PC-9 (cell line): ENCODE measurements at regions not wholly inside any gene's neighbourhood (a gene's known extent, or its start where the extent isn't known, plus 50 kb on each side); places are given as distances from the start of the nearest gene placed in this dataset.

Experiments
- BruUV-seq: library from RNA; stranded (reverse); fragments of 400-500 nt; replicated peaks from 2 replicates; lab custom pipeline; 2021; lab: Mats Ljungman, UMichigan
- CTCF ChIA-PET: fragments of 300-600 bp; sonication (Branson Sonifier 250); formaldehyde crosslinking; loops from one replicate; lab custom pipeline; 2022; ENCODE audit warnings: antibody characterized with exemption; lab: Charles Lee
- POLR2A ChIA-PET: fragments of 300-600 bp; sonication (Branson Sonifier 250); formaldehyde crosslinking; loops from one replicate; lab custom pipeline; 2022; ENCODE audit warnings: antibody characterized with exemption; ENCODE audit not compliant: unreplicated experiment; lab: Charles Lee
- DNase-seq, 2 experiments: peaks; one replicate each; pipeline versions ENCODE4 v3.0.0 to v3.0.0-alpha.2; 2015 to 2022; ENCODE audit warnings: mixed read lengths in 1 of 2
- H2AFZ ChIP-seq: fragments of 200-600 bp; sonication (generic); 2 replicates; pipeline ENCODE4 v1.8.1; 2017; ENCODE audit warnings: antibody characterized with exemption
- H3F3A ChIP-seq: fragments of 200-600 bp; sonication (generic); 2 replicates; pipeline ENCODE4 v1.8.1; 2017; ENCODE audit warnings: antibody characterized with exemption, mild to moderate bottlenecking, low read depth; ENCODE audit not compliant: insufficient read depth
- H3K27ac ChIP-seq: fragments of 200-600 bp; sonication (generic); 2 replicates; pipeline ENCODE4 v1.6.1; 2016; ENCODE audit warnings: mixed run types
- H3K27me3 ChIP-seq: fragments of 200-600 bp; sonication (generic); 2 replicates; pipeline ENCODE4 v1.6.1; 2016; ENCODE audit warnings: low read depth, mixed run types; ENCODE audit not compliant: insufficient read depth
- H3K36me3 ChIP-seq: fragments of 200-600 bp; sonication (generic); 2 replicates; pipeline ENCODE4 v1.6.1; 2016; ENCODE audit warnings: low read depth, mixed run types
- H3K4me1 ChIP-seq: fragments of 200-600 bp; sonication (generic); replicated peaks from 2 replicates; pipeline ENCODE4 v1.6.1; 2016; ENCODE audit warnings: mixed run types; ENCODE audit not compliant: insufficient read depth
- H3K4me2 ChIP-seq: fragments of 200-600 bp; sonication (generic); 2 replicates; pipeline ENCODE4 v1.6.1; 2017; ENCODE audit warnings: mixed run types
- H3K4me3 ChIP-seq: fragments of 200-600 bp; sonication (generic); 2 replicates; pipeline ENCODE4 v1.6.1; 2016; ENCODE audit warnings: mixed run types
- H3K79me2 ChIP-seq: fragments of 200-600 bp; sonication (generic); 2 replicates; pipeline ENCODE4 v1.6.1; 2017; ENCODE audit warnings: low read depth, mixed run types
- H3K9me2 ChIP-seq: fragments of 200-600 bp; sonication (generic); 2 replicates; pipeline ENCODE4 v1.8.1; 2017; ENCODE audit warnings: mild to moderate bottlenecking; ENCODE audit not compliant: insufficient read depth
- H3K9me3 ChIP-seq: fragments of 200-600 bp; sonication (generic); 2 replicates; pipeline ENCODE4 v1.8.1; 2016; ENCODE audit warnings: low read depth; ENCODE audit not compliant: insufficient read depth
- H4K20me1 ChIP-seq: fragments of 200-600 bp; sonication (generic); 2 replicates; pipeline ENCODE4 v1.8.1; 2017; ENCODE audit not compliant: insufficient read depth
- CTCF ChIP-seq: fragments of 200-600 bp; sonication (generic); conservative IDR thresholded peaks from 2 replicates; pipeline ENCODE4 v1.6.1; 2017; ENCODE audit warnings: mixed run types, antibody characterized with exemption, mild to moderate bottlenecking, moderate library complexity
- EZH2 ChIP-seq: fragments of 200-600 bp; sonication (generic); IDR thresholded peaks from 2 replicates; pipeline ENCODE4 v1.8.0; 2017; ENCODE audit warnings: antibody characterized with exemption, low read depth
- intact Hi-C: fragments of 100-400 bp; cut with micrococcal nuclease; formaldehyde crosslinking; loops from one replicate; pipeline ENCODE4 v1.10.0; 2022; ENCODE audit not compliant: unreplicated experiment

- Histone ChIP-seq H2AFZ (no peak overlapping the region), H4K20me1 (no peaks in the 10 kb centered on the region), H3K4me2 (no peak overlapping the region), H3F3A (no peaks in the 10 kb centered on the region), H3K27me3 (peaks cover 35% of the 10 kb centered on the region), H3K36me3 (no peaks in the 10 kb centered on the region), H3K79me2 (no peaks in the 10 kb centered on the region), H3K27ac (no peak overlapping the region), H3K9me2 (no peaks in the 10 kb centered on the region), H3K9me3 (no peaks in the 10 kb centered on the region), H3K4me1 (no peaks in the 10 kb centered on the region), H3K4me3 (no peak overlapping the region)
- TF ChIP-seq EZH2 (no peak), CTCF (no peak)
- no peak for DNase-seq
- CTCF ChIA-PET, result no interaction called here
- no TSS peak for BruUV-seq
- intact Hi-C loops, result no loop called here
- POLR2A ChIA-PET, result no interaction called here
Measured at GRCh38 chr11:112722876-112723275, 238.3 kb upstream of the NCAM1 start.

GRCh38 chr11:112723676-112724495, 237.3 kb upstream of the NCAM1 start:
- no peak overlapping the region for H3K27ac ChIP-seq
- no peaks in the 10 kb centered on the region for H4K20me1 ChIP-seq
- ChIA-PET POLR2A (no interaction called here), CTCF (no interaction called here)
- H3F3A ChIP-seq, result no peaks in the 10 kb centered on the region
- H3K9me2 ChIP-seq, result no peaks in the 10 kb centered on the region
- no peaks in the 10 kb centered on the region for H3K4me1 ChIP-seq
- H3K27me3 ChIP-seq, result peaks cover 35% of the 10 kb centered on the region
- no peaks in the 10 kb centered on the region for H3K9me3 ChIP-seq
- no peak overlapping the region for H2AFZ ChIP-seq
- DNase-seq, result no peak
- intact Hi-C loops, result no loop called here
- BruUV-seq, result no TSS peak
- H3K4me2 ChIP-seq, result no peak overlapping the region
- no peak overlapping the region for H3K4me3 ChIP-seq
- H3K36me3 ChIP-seq, result no peaks in the 10 kb centered on the region
- no peak for TF ChIP-seq CTCF
- no peak for TF ChIP-seq EZH2
- H3K79me2 ChIP-seq, result no peaks in the 10 kb centered on the region

- H3K79me2 ChIP-seq, result no peaks in the 10 kb centered on the region
- H3K9me3 ChIP-seq, result no peaks in the 10 kb centered on the region
- no peaks in the 10 kb centered on the region for H3K4me1 ChIP-seq
- H4K20me1 ChIP-seq, result no peaks in the 10 kb centered on the region
- CTCF ChIA-PET, result no interaction called here
- no peak overlapping the region for H3K4me2 ChIP-seq
- H3K9me2 ChIP-seq, result no peaks in the 10 kb centered on the region
- no peaks in the 10 kb centered on the region for H3F3A ChIP-seq
- H3K4me3 ChIP-seq, result no peak overlapping the region
- TF ChIP-seq CTCF, result no peak
- TF ChIP-seq EZH2, result no peak
- no peaks in the 10 kb centered on the region for H3K36me3 ChIP-seq
- no peak overlapping the region for H3K27ac ChIP-seq
- BruUV-seq, result no TSS peak
- DNase-seq, result no peak
- H3K27me3 ChIP-seq, result peaks cover 35% of the 10 kb centered on the region
- POLR2A ChIA-PET, result no interaction called here
- H2AFZ ChIP-seq, result no peak overlapping the region
- intact Hi-C loops, result no loop called here
Measured at GRCh38 chr11:112724496-112724790, 236.8 kb upstream of the NCAM1 start.
